ENCODE measurements at regions not wholly inside any gene's neighbourhood (a gene's known extent, or its start where the extent isn't known, plus 50 kb on each side); places are given as distances from the start of the nearest gene placed in this dataset.
A peak's percentile ranks its signal among the peaks of the same experiment; 100 is the strongest.
"Not testable (repeated sequence)": the region's sequence is repeated elsewhere in the genome, so short reads cannot be mapped to it uniquely, and the experiment has no call there.

DNA sequence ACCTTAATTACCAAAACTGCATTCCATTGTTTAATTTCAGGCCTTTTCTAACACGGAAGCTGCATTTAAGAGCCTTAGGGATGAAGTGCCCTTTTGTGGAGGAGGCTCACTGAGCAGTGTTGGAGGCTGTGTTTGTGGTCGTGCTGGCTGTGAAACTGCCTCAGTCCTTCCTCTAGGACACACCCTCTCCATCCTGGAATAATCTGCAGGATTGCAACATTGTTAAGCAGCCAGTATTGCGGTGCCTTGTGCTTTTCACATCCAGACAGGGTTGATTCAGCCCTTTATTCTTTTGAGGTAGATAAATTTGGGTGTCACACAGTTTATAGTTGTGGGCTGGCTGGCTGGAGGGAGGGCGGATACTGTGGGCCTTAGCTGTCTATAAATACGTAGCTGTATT, 141.6 kb downstream of the CDRT15L2 start:
- no peaks in the 10 kb centered on the region for H3K36me3 ChIP-seq (ENCODE audit: control insufficient read depth in 1 of 2, insufficient read depth in 2 of 2, low read depth in 1 of 2, low read length in 2 of 2)
- DNase-seq: no peak
- no peak overlapping the region for H2AFZ ChIP-seq (ENCODE audit: low read depth, low read length)
- H3K4me3 ChIP-seq (ENCODE audit: insufficient read depth in 1 of 2, low read depth in 1 of 2, low read length in 2 of 2): no peak overlapping the region
- no peak overlapping the region for H3K4me2 ChIP-seq (ENCODE audit: low read length, poor library complexity, severe bottlenecking)
- H2BK5ac ChIP-seq (ENCODE audit: low read depth, low read length, poor library complexity, severe bottlenecking): no peak overlapping the region
- H3K14ac ChIP-seq (ENCODE audit: low read length in 2 of 2): peak overlapping the region in 1 of 2 experiments; percentile 44
- peaks cover 4% of the 10 kb centered on the region for H3K9me3 ChIP-seq (ENCODE audit: control insufficient read depth, low read length)
- H3K27ac ChIP-seq (ENCODE audit: low read length, poor library complexity, severe bottlenecking): no peak overlapping the region
- H3K4ac ChIP-seq (ENCODE audit: low read depth in 1 of 2, low read length in 2 of 2): no peak overlapping the region
- H3K27me3 ChIP-seq (ENCODE audit: control insufficient read depth in 1 of 2, insufficient read depth in 1 of 2, low read length in 2 of 2): peaks cover 0 to 3% of the 10 kb centered on the region in 2 experiments
- no peak overlapping the region for H2BK120ac ChIP-seq (ENCODE audit: low read depth, low read length)
- no peak overlapping the region for H3K9ac ChIP-seq (ENCODE audit: low read length)
- no peak overlapping the region for H4K91ac ChIP-seq (ENCODE audit: low read length)
- no peak overlapping the region for H2BK12ac ChIP-seq (ENCODE audit: low read length in 2 of 2)
- 80% methylated on average over 4 of the region's 5 CpGs for WGBS
- no peaks in the 10 kb centered on the region for H3K4me1 ChIP-seq (ENCODE audit: control insufficient read depth, insufficient read depth, low read depth, low read length)
- H2AK5ac ChIP-seq (ENCODE audit: low read length, severe bottlenecking): no peak overlapping the region
- H3K79me1 ChIP-seq (replicated peaks; ENCODE audit: low read length, poor library complexity, severe bottlenecking): no peaks in the 10 kb centered on the region
- H3K23ac ChIP-seq (ENCODE audit: low read length in 2 of 2): no peak overlapping the region
- H2BK15ac ChIP-seq (ENCODE audit: low read depth, poor library complexity, severe bottlenecking): no peak overlapping the region
- H4K8ac ChIP-seq (ENCODE audit: low read length): no peak overlapping the region
- H3K18ac ChIP-seq (ENCODE audit: low read depth in 1 of 2, low read length in 2 of 2): no peak overlapping the region

- not testable (repeated sequence) for H3K23ac ChIP-seq (ENCODE audit: low read length in 2 of 2); H4K8ac ChIP-seq (ENCODE audit: low read length); H3K27ac ChIP-seq (ENCODE audit: low read length, poor library complexity, severe bottlenecking); H3K4me2 ChIP-seq (ENCODE audit: low read length, poor library complexity, severe bottlenecking); H3K9ac ChIP-seq (ENCODE audit: low read length); H3K4me1 ChIP-seq (ENCODE audit: control insufficient read depth, insufficient read depth, low read depth, low read length); H3K27me3 ChIP-seq (ENCODE audit: control insufficient read depth in 1 of 2, insufficient read depth in 1 of 2, low read length in 2 of 2); H3K79me1 ChIP-seq (replicated peaks; ENCODE audit: low read length, poor library complexity, severe bottlenecking); H3K18ac ChIP-seq (ENCODE audit: low read depth in 1 of 2, low read length in 2 of 2); H3K4me3 ChIP-seq (ENCODE audit: insufficient read depth in 1 of 2, low read depth in 1 of 2, low read length in 2 of 2); H3K14ac ChIP-seq (ENCODE audit: low read length in 2 of 2); H3K9me3 ChIP-seq (ENCODE audit: control insufficient read depth, low read length); H2BK15ac ChIP-seq (ENCODE audit: low read depth, poor library complexity, severe bottlenecking); H2BK12ac ChIP-seq (ENCODE audit: low read length in 2 of 2); H2BK120ac ChIP-seq (ENCODE audit: low read depth, low read length); H3K4ac ChIP-seq (ENCODE audit: low read depth in 1 of 2, low read length in 2 of 2); H3K36me3 ChIP-seq (ENCODE audit: control insufficient read depth in 1 of 2, insufficient read depth in 2 of 2, low read depth in 1 of 2, low read length in 2 of 2); H2AK5ac ChIP-seq (ENCODE audit: low read length, severe bottlenecking); H2BK5ac ChIP-seq (ENCODE audit: low read depth, low read length, poor library complexity, severe bottlenecking); DNase-seq; H4K91ac ChIP-seq (ENCODE audit: low read length); H2AFZ ChIP-seq (ENCODE audit: low read depth, low read length)
- WGBS: no CpG with 5 or more reads among the region's 1 CpG
Observed at GRCh38 chr17:20724391-20724790, 144.9 kb downstream of the CDRT15L2 start.

DNA sequence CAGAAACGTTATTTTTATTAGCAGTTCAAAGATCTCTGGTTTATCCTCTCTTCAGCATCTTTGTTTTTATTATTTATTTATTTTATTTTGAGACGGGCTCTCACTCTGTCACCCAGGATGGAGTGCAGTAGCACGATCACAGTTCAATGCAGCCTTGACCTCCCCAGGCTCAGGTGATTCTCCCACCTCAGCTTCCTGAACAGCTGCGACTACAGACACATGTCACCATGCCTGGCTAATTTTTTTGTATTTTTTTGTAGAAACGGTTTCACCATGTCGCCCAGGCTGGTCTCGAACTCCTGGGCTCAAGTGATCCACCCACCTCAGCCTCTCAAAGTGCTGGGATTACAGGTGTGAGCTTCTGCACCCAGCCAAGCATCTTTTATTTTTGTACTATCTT, 147.7 kb downstream of the CDRT15L2 start:
- not testable (repeated sequence) for H3K4me3 ChIP-seq (ENCODE audit: insufficient read depth in 1 of 2, low read depth in 1 of 2, low read length in 2 of 2); H2BK15ac ChIP-seq (ENCODE audit: low read depth, poor library complexity, severe bottlenecking); H2AFZ ChIP-seq (ENCODE audit: low read depth, low read length); H3K9me3 ChIP-seq (ENCODE audit: control insufficient read depth, low read length); H3K27me3 ChIP-seq (ENCODE audit: control insufficient read depth in 1 of 2, insufficient read depth in 1 of 2, low read length in 2 of 2); H3K79me1 ChIP-seq (replicated peaks; ENCODE audit: low read length, poor library complexity, severe bottlenecking); H3K4me2 ChIP-seq (ENCODE audit: low read length, poor library complexity, severe bottlenecking); H3K9ac ChIP-seq (ENCODE audit: low read length); H2BK120ac ChIP-seq (ENCODE audit: low read depth, low read length); H4K91ac ChIP-seq (ENCODE audit: low read length); H2BK12ac ChIP-seq (ENCODE audit: low read length in 2 of 2); H3K27ac ChIP-seq (ENCODE audit: low read length, poor library complexity, severe bottlenecking); H3K14ac ChIP-seq (ENCODE audit: low read length in 2 of 2); H3K23ac ChIP-seq (ENCODE audit: low read length in 2 of 2); H3K18ac ChIP-seq (ENCODE audit: low read depth in 1 of 2, low read length in 2 of 2); H3K36me3 ChIP-seq (ENCODE audit: control insufficient read depth in 1 of 2, insufficient read depth in 2 of 2, low read depth in 1 of 2, low read length in 2 of 2); H4K8ac ChIP-seq (ENCODE audit: low read length); H3K4ac ChIP-seq (ENCODE audit: low read depth in 1 of 2, low read length in 2 of 2); DNase-seq; H2BK5ac ChIP-seq (ENCODE audit: low read depth, low read length, poor library complexity, severe bottlenecking); H3K4me1 ChIP-seq (ENCODE audit: control insufficient read depth, insufficient read depth, low read depth, low read length); H2AK5ac ChIP-seq (ENCODE audit: low read length, severe bottlenecking)
- WGBS: 80% methylated on average over 6 of the region's 7 CpGs

DNA sequence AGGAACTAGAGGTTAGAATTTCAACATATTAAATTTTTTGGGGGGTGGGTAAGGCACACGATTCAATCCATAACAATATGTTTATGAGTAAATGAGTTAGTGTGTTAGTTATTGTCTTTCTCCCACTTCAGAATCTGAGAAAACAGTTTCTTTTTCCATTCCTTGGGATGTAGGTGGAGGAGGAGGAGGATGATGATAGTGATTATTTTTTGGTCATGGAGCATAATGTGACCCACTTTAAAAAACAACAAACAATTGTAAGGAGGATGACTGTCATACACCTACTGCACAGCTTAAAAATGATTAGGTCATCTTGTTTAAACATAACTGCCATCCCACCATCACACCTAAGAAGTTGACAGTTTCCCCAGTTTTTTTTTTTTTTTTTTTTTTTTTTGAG, 148.7 kb downstream of the CDRT15L2 start:
- H3K79me1 ChIP-seq (replicated peaks; ENCODE audit: low read length, poor library complexity, severe bottlenecking): no peaks in the 10 kb centered on the region
- no peaks in the 10 kb centered on the region for H3K9me3 ChIP-seq (ENCODE audit: control insufficient read depth, low read length)
- no peak for DNase-seq
- H3K27ac ChIP-seq (ENCODE audit: low read length, poor library complexity, severe bottlenecking): no peak overlapping the region
- no peak overlapping the region for H2BK5ac ChIP-seq (ENCODE audit: low read depth, low read length, poor library complexity, severe bottlenecking)
- H3K23ac ChIP-seq (ENCODE audit: low read length in 2 of 2): no peak overlapping the region
- no peak overlapping the region for H2BK15ac ChIP-seq (ENCODE audit: low read depth, poor library complexity, severe bottlenecking)
- H3K9ac ChIP-seq (ENCODE audit: low read length): no peak overlapping the region
- no peak overlapping the region for H3K4me3 ChIP-seq (ENCODE audit: insufficient read depth in 1 of 2, low read depth in 1 of 2, low read length in 2 of 2)
- H3K18ac ChIP-seq (ENCODE audit: low read depth in 1 of 2, low read length in 2 of 2): no peak overlapping the region
- H3K4ac ChIP-seq (ENCODE audit: low read depth in 1 of 2, low read length in 2 of 2): no peak overlapping the region
- no peak overlapping the region for H2AFZ ChIP-seq (ENCODE audit: low read depth, low read length)
- H2BK12ac ChIP-seq (ENCODE audit: low read length in 2 of 2): no peak overlapping the region
- H4K8ac ChIP-seq (ENCODE audit: low read length): no peak overlapping the region
- no peak overlapping the region for H3K4me2 ChIP-seq (ENCODE audit: low read length, poor library complexity, severe bottlenecking)
- H3K14ac ChIP-seq (ENCODE audit: low read length in 2 of 2): no peak overlapping the region
- H3K36me3 ChIP-seq (ENCODE audit: control insufficient read depth in 1 of 2, insufficient read depth in 2 of 2, low read depth in 1 of 2, low read length in 2 of 2): no peaks in the 10 kb centered on the region
- H4K91ac ChIP-seq (ENCODE audit: low read length): no peak overlapping the region
- H3K27me3 ChIP-seq (ENCODE audit: control insufficient read depth in 1 of 2, insufficient read depth in 1 of 2, low read length in 2 of 2): peaks cover 0 to 3% of the 10 kb centered on the region in 2 experiments
- no peak overlapping the region for H2BK120ac ChIP-seq (ENCODE audit: low read depth, low read length)
- H2AK5ac ChIP-seq (ENCODE audit: low read length, severe bottlenecking): no peak overlapping the region
- H3K4me1 ChIP-seq (ENCODE audit: control insufficient read depth, insufficient read depth, low read depth, low read length): no peaks in the 10 kb centered on the region
- WGBS: no CpG with 5 or more reads among the region's 1 CpG
